Endothelial cell (in vitro differentiated cells): ENCODE measurements at regions not wholly inside any gene's neighbourhood (a gene's known extent, or its start where the extent isn't known, plus 50 kb on each side); places are given as distances from the start of the nearest gene placed in this dataset.

ENCODE experiments used
- DNase-seq: peaks from one replicate; pipeline ENCODE4 v3.0.0; 2021; ENCODE audit warnings: low spot score
- H3K27ac Mint-ChIP-seq: one replicate; pipeline ENCODE4 v1.8.0; 2021; ENCODE audit warnings: mixed read lengths, inconsistent platforms; ENCODE audit not compliant: unreplicated experiment
- H3K27me3 Mint-ChIP-seq: one replicate; pipeline ENCODE4 v1.8.0; 2021; ENCODE audit warnings: mild to moderate bottlenecking, moderate library complexity, mixed read lengths, inconsistent platforms; ENCODE audit not compliant: unreplicated experiment
- H3K36me3 Mint-ChIP-seq: one replicate; pipeline ENCODE4 v1.8.0; 2021; ENCODE audit warnings: mild to moderate bottlenecking, low read depth, mixed read lengths, inconsistent platforms; ENCODE audit not compliant: unreplicated experiment
- H3K4me1 Mint-ChIP-seq: one replicate; pipeline ENCODE4 v1.8.0; 2021; ENCODE audit warnings: mild to moderate bottlenecking, mixed read lengths, inconsistent platforms; ENCODE audit not compliant: unreplicated experiment
- H3K4me3 Mint-ChIP-seq: one replicate; pipeline ENCODE4 v1.8.0; 2021; ENCODE audit warnings: mild to moderate bottlenecking, mixed read lengths, inconsistent platforms; ENCODE audit not compliant: unreplicated experiment
- H3K9me3 Mint-ChIP-seq: one replicate; pipeline ENCODE4 v1.8.0; 2021; ENCODE audit warnings: mixed read lengths, inconsistent platforms; ENCODE audit not compliant: unreplicated experiment
- CTCF ChIP-seq: fragments of 200-600 bp; sonication (generic); IDR thresholded peaks from one replicate; pipeline ENCODE4 v1.5.0; 2021; ENCODE audit warnings: antibody characterized with exemption; ENCODE audit not compliant: unreplicated experiment

GRCh38 chr17:69853541-69854224, 221.3 kb upstream of the KCNJ16 start:
- no peak for TF ChIP-seq CTCF
- no peaks in the 10 kb centered on the region for H3K9me3 Mint-ChIP-seq

GRCh38 chr17:69854225-69854780, 220.7 kb upstream of the KCNJ16 start:
- Mint-ChIP-seq H3K36me3 (no peaks in the 10 kb centered on the region), H3K27me3 (no peaks in the 10 kb centered on the region), H3K4me1 (no peaks in the 10 kb centered on the region), H3K27ac (no peak overlapping the region), H3K9me3 (no peaks in the 10 kb centered on the region), H3K4me3 (no peak overlapping the region)
- TF ChIP-seq CTCF: no peak
- no peak for DNase-seq

More at GRCh38 chr17:69853541-69854224, 221.3 kb upstream of the KCNJ16 start:
- Mint-ChIP-seq H3K27ac (no peak overlapping the region), H3K36me3 (no peaks in the 10 kb centered on the region), H3K4me3 (no peak overlapping the region), H3K27me3 (no peaks in the 10 kb centered on the region), H3K4me1 (no peaks in the 10 kb centered on the region)
- DNase-seq: no peak

- Mint-ChIP-seq H3K9me3 (no peaks in the 10 kb centered on the region), H3K4me1 (no peaks in the 10 kb centered on the region), H3K36me3 (no peaks in the 10 kb centered on the region), H3K4me3 (no peak overlapping the region), H3K27me3 (no peaks in the 10 kb centered on the region), H3K27ac (no peak overlapping the region)
- no peak for TF ChIP-seq CTCF
- DNase-seq: no peak
These were observed 218.1 kb upstream of the KCNJ16 start for GRCh38 chr17:69856946-69857345.

- no peak for TF ChIP-seq CTCF
- Mint-ChIP-seq H3K36me3 (no peaks in the 10 kb centered on the region), H3K4me1 (no peaks in the 10 kb centered on the region), H3K9me3 (no peaks in the 10 kb centered on the region), H3K27me3 (no peaks in the 10 kb centered on the region), H3K27ac (no peak overlapping the region), H3K4me3 (no peak overlapping the region)
- no peak for DNase-seq
These were observed 217.6 kb upstream of the KCNJ16 start for GRCh38 chr17:69857412-69857835.

GRCh38 chr17:69858460-69858859, 216.6 kb upstream of the KCNJ16 start:
- Mint-ChIP-seq H3K4me1 (no peaks in the 10 kb centered on the region), H3K4me3 (no peak overlapping the region), H3K9me3 (no peaks in the 10 kb centered on the region), H3K27ac (no peak overlapping the region), H3K27me3 (no peaks in the 10 kb centered on the region), H3K36me3 (no peaks in the 10 kb centered on the region)
- TF ChIP-seq CTCF: no peak
- no peak for DNase-seq
